HG03045 (cell line): ENCODE measurements at regions not wholly inside any gene's neighbourhood (a gene's known extent, or its start where the extent isn't known, plus 50 kb on each side); places are given as distances from the start of the nearest gene placed in this dataset.

ENCODE experiments used
- ATAC-seq: cut with Tn5 transposase; IDR thresholded peaks from one replicate; pipeline ENCODE4 v1.9.1; 2021; ENCODE audit warnings: mild to moderate bottlenecking, moderate library complexity; ENCODE audit not compliant: unreplicated experiment

DNA sequence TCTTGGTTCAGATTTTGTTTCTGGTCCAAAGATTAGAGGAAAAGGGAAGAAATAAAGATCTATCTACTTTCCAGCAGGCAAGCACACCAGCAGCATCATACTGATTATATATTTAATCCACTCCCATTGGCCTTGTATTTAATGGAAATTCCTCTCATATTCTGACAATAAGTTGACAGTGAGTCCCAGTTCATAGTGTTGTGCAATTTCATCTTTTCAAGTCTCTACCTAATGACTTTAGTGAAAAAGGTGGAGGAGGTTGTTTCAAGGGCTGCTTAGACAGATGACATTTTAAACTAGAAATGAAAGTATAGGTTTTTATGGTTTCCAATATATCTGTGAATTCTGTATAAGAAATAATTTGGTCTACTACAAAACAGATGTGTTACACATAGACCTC lies 298.6 kb downstream of the PABPC4L start:
- ATAC-seq = no peak

DNA sequence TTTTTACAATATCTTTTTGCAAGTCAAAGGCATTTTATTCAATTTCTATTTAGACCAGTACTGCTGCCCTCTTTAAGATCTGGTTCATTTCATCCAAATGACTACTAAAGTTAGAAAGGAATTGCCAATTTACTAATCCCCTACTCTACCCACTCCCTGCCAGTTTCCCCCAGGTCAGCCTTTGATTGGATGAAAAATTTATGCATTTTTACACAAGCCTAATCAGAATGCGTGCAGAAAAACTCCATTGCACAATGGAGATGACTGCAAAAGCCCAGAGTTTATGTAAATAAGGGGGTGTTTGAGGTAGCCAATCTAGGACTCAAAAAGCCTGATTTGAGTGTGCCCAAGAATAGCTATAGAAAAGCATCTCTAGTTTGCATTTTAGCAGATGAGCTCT lies 310.6 kb downstream of the PABPC4L start:
- ATAC-seq = no peak

- no peak for ATAC-seq
Observed at GRCh38 chr4:133887723-133888122, 313.9 kb downstream of the PABPC4L start.

DNA sequence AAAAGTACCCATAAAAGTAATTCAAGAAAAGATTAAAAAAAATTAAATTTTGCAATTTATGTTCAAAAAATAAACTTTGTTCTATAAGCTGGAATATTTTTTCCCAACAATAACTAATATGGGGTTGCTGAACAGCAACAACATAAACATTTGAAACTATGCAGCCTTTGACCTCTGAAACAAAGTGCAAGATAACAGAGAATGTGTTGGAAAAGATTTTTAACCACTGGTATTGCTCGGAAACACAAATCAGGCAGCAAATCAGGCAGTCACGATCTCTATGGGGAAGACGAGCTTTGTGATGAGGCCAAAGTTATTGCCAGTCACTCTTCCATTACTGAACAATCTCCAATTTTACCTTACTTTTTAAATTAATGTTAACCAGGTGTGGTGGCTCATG lies 332.1 kb downstream of the PABPC4L start:
- ATAC-seq = no peak

DNA sequence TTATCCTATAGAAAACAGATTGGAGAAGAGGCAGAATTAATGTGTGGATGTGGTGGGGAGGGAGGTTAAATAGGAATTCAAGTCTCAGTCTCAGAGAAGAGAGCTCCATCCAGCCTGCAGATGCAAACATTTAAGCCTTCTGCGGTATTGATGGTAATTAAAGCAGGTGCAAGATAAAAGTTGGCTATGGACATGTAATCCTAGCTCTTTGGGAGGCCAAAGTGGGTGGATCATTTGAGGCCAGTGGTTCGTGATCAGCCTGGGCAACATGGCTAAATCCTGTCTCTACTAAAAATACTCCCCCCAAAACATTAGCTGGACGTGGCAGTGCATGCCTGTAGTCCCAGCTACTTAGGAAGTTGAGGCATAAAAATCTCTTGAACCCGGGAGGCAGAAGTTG lies 332.7 kb downstream of the PABPC4L start:
- ATAC-seq = no peak

GRCh38 chr4:133866328-133866699 lies 335.3 kb downstream of the PABPC4L start:
- ATAC-seq = no peak

GRCh38 chr4:133865612-133866327 lies 335.8 kb downstream of the PABPC4L start:
- ATAC-seq = no peak

GRCh38 chr4:133863153-133863552 lies 338.4 kb downstream of the PABPC4L start:
- ATAC-seq = no peak

DNA sequence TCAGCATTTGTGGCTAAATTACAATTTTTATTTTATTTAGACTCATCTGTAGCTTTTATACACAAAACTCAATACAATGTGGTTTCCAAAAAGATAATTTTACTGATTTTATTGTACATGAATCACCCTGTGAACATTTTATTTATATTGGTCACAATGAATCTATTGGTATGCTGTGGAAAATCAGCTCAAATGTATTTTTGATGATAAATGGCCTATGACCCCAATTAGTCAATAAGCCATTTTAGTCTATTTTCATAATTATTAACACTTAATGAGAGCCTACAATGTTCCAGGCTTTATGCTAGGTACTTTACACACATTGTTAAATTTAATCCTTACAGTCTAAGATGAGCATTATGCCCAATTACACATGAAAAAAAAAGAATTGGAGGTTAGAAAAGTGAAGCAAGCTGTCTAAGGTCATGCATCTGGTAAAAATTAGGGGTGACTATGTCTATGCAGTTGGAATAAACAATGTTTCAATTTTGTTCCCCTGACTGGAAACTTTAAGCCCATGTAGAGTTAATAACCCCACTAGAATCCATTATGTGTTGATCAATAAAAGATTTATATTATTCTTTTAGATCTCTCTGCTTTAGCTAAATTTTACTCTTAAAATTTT lies 344.7 kb downstream of the PABPC4L start:
- no peak for ATAC-seq

- ATAC-seq = no peak
Observed at GRCh38 chr4:133855001-133855400, 346.6 kb downstream of the PABPC4L start.

DNA sequence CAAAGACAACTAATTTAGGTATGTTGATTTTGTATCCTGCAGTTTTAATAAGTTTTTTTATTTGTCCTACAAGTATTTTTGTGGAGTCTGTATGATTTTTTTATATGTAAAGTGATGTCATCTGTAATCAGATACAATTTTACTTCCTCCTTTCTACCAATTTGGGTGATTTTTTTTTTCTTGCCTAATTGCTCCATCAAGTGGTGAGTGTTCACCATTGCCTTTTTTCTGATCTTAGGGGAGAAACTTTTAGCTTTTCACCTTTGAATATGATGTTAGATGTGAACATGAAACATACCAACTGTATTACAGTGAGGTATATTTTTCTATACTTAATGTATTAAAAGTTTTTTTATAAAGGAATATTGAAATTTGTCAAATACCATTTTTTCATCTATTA lies 362.3 kb downstream of the PABPC4L start:
- no peak for ATAC-seq

GRCh38 chr4:133823177-133823576 lies 378.4 kb downstream of the PABPC4L start:
- no peak for ATAC-seq

GRCh38 chr4:133812954-133813353 lies 388.6 kb downstream of the PABPC4L start:
- ATAC-seq = no peak

DNA sequence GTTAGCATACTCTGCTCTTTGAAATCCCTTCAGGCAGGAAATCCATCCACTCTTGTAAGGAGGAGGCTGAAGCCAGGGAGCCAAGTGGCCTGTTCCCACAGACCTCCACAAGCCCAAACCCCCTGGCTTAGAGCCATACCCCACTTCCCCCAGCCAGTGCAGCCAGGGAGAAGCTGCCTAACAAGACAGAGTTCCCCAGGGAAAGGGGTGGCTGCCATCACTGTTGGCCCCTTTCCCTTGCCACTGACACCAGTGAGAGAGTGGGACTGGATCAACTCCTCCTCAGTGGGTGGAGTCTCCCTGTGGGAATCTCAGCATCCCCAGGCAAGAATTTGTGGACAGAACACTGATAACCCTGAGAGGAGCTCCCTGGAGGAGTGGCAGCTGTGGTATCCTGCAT lies 389.4 kb downstream of the PABPC4L start:
- ATAC-seq = no peak

DNA sequence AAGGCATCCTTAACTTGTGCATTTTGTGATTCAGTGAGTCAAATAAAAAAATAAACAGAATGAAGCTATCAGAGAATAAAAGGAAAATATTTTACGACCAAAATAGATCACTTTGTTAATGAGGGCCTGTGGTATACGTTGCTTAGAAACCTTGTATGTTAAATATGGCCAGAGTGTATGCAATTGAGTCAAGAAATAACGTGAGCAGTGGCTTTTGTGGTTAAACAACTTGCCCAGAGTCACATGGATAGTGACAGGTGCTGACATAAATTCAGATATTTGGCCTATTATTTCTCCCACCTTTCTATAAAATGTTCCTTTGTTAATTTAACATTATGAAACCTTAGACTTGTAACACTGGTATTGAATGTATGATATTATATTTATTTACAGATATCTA lies 393.4 kb downstream of the PABPC4L start:
- no peak for ATAC-seq

GRCh38 chr4:133803341-133803740 lies 398.2 kb downstream of the PABPC4L start:
- no peak for ATAC-seq

DNA sequence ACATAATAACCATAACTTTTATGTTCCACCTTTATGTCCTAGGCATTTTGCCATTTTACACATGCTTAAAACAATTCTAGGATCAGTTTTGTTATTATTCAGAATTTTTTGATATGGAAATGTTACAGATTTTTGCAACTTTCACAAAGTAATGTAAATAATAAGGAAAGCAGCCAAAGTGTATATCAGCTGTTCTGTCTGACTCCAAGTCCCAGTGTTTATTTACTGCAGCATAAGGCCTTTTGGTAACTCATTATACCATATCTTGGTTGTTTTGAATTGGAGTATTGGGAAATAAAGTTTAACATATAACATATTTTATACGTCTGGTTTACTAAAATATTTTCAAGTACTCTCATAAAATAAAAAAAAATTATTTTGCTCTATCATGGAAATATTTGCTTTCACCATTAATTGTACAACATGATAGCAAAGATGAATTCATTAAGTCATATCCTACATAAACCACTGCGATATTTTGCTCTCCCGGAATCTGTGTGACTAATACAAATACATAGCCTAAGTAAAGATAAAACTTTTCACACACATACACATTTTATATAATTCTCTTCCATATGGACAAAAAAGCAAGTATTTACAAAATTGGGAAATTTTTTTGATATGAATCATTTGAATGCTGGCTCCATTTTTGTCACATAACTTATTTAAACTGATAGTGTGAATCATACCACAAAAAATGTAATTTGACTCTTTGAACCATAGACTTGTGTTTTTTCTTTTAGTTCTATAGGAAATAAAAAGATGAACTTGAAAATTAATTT lies 399.0 kb downstream of the PABPC4L start:
- no peak for ATAC-seq

DNA sequence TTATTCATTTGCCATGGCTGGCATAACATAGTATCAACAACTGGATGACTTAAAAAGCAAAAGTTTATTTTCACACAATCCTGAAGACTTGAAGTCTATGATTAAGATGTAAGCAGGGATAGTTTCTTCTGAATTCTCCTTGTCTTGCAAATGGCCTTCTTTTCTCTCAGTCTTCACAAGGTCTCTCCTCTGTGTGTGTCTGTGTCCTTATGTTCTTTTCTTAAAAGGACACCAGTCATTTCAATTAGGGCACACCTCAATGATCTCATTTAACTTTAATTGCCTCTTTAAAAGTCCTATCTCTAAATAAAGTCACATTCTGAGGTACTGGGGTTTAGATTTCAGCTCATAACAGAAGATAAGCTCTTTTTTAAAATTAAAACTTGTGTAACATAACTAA lies 399.7 kb downstream of the PABPC4L start:
- ATAC-seq = no peak

GRCh38 chr4:133800966-133801365 lies 400.6 kb downstream of the PABPC4L start:
- no peak for ATAC-seq

GRCh38 chr4:133799717-133800315 lies 401.8 kb downstream of the PABPC4L start:
- ATAC-seq = no peak

GRCh38 chr4:133777661-133778060 lies 423.9 kb downstream of the PABPC4L start:
- ATAC-seq = no peak

GRCh38 chr4:133776961-133777360 lies 424.6 kb downstream of the PABPC4L start:
- ATAC-seq = no peak
